ENCODE measurements at regions not wholly inside any gene's neighbourhood (a gene's known extent, or its start where the extent isn't known, plus 50 kb on each side); places are given as distances from the start of the nearest gene placed in this dataset.
A peak's percentile ranks its signal among the peaks of the same experiment; 100 is the strongest.

GRCh38 chr6:167731216-167731615, 95.5 kb upstream of the AFDN start:
- no peak for ATAC-seq (replicated peaks in 6 of 8)
- Histone ChIP-seq H3K4me1 (replicated peaks in 1 of 2) (peaks cover 4 to 8% of the 10 kb centered on the region in 2 donors), H3K4me3 (no peak overlapping the region), H3K27ac (no peak overlapping the region)
- in situ Hi-C loops (cut with MboI; ENCODE audit: low pct_unique_long_range_greater_than_20kb in 2 of 9, low sequenced_read_pairs in 9 of 9, unreplicated experiment in 9 of 9), result no loop called here
- WGBS, 10 experiments, result 23 to 100% (median 94%) methylated on average over 2 to 13 of the region's 19 CpGs; no CpG with 5 or more reads in 2 of the 10 experiments

DNA sequence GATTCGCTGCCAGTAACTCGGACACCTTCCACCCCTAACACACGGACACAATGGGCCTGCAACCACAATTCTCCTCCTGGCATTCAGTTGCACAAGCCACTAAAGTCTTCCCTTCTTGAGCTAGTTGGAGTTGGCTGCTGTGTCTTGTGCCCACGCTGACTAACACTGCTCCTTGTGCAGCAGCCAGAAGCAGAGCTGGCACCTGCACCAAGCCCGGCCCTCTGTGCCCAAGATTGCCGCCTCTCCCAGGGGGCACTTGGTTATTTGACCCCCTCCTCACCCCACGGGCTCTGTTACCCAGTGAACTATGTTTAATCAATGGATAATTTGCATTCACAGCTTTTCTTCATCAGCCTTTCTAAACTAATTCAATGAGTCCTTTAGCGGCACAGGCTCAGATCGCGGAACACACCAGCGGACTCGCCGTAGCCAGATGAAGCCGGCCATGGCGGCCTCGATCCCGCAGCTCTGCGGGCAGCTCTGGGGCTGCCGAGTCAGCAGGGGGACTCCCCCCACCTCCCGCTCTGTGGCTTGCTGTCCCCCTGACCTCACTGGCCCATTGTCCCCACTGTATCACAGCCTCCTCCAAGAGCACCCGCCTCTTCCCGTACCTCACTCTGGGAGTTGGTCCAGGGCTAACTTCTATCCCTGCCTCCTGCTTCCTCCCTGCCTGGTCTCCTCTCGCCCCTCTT, 94.8 kb upstream of the AFDN start:
- in situ Hi-C loops (cut with MboI; ENCODE audit: low pct_unique_long_range_greater_than_20kb in 2 of 9, low sequenced_read_pairs in 9 of 9, unreplicated experiment in 9 of 9), result no loop called here
- ATAC-seq (replicated peaks in 6 of 8), result peak in 2 of 8 experiments; percentile 15 to 19
- peaks cover 0 to 1% of the 10 kb centered on the region in 2 donors for H3K4me1 ChIP-seq (replicated peaks in 1 of 2)
- no peak overlapping the region for H3K27ac ChIP-seq
- 67 to 100% (median 100%) methylated on average over 1 to 7 of the region's 23 CpGs; no CpG with 5 or more reads in 2 of the 10 experiments for WGBS, 10 experiments
- no peak overlapping the region for H3K4me3 ChIP-seq

GRCh38 chr6:167733740-167734661, 92.7 kb upstream of the AFDN start:
- H3K4me3 ChIP-seq, result no peak overlapping the region
- peak in 4 of 8 experiments; percentile 36 to 89 (median 46) for ATAC-seq (replicated peaks in 6 of 8)
- H3K4me1 ChIP-seq (replicated peaks in 1 of 2), result no peaks in the 10 kb centered on the region
- 0 to 90% (median 55%) methylated on average over 1 to 11 of the region's 16 CpGs; no CpG with 5 or more reads in 2 of the 10 experiments for WGBS, 10 experiments
- in situ Hi-C loops (cut with MboI; ENCODE audit: low pct_unique_long_range_greater_than_20kb in 2 of 9, low sequenced_read_pairs in 9 of 9, unreplicated experiment in 9 of 9), result no loop called here
- no peak overlapping the region for H3K27ac ChIP-seq

GRCh38 chr6:167734662-167735083, 92.0 kb upstream of the AFDN start:
- Histone ChIP-seq H3K4me3 (no peak overlapping the region), H3K27ac (no peak overlapping the region), H3K4me1 (replicated peaks in 1 of 2) (no peaks in the 10 kb centered on the region)
- in situ Hi-C loops (cut with MboI; ENCODE audit: low pct_unique_long_range_greater_than_20kb in 2 of 9, low sequenced_read_pairs in 9 of 9, unreplicated experiment in 9 of 9), result no loop called here
- ATAC-seq (replicated peaks in 6 of 8), result no peak
- 21 to 100% (median 89%) methylated on average over 1 to 5 of the region's 6 CpGs; no CpG with 5 or more reads in 4 of the 10 experiments for WGBS, 10 experiments

DNA sequence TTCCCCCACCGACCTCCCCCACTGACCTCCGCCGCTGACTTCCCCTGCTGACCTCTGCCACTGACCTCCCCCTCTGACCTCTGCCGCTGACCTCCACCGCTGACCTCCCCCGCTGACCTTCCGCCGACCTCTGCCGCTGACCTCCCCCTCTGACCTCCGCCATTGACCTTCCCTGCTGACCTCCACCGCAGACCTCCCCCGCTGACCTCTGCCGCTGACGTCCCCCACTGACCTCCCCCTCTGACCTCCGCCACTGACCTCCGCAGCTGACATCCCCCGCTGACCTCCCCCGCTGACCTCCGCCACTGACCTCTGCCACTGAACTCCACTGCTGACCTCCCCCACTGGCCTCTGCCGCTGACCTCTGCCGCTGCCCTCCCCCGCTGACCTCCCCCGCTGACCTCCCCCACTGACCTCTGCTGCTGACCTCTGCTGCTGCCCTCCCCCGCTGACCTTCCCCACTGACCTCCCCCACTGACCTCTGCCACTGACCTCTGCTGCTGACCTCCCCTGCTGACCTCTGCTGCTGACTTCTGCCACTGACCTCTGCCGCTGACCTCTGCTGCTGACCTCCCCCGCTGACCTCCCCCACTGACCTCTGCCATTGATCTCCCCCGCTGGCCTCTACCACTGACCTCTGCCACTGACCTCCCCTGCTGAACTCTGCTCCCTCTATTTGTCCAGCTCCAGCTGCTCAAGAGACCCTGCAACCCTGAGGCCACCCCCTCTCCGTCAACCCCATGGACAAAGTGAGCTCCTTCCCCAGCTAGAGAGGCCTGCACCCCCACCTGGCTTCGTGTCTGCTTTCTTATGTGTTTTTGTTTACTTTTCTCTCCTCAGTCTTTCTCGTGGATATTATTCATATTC, 91.4 kb upstream of the AFDN start:
- WGBS, 10 experiments, result 0 to 67% (median 4%) methylated on average over 1 to 3 of the region's 30 CpGs; no CpG with 5 or more reads in 5 of the 10 experiments
- in situ Hi-C loops (cut with MboI; ENCODE audit: low pct_unique_long_range_greater_than_20kb in 2 of 9, low sequenced_read_pairs in 9 of 9, unreplicated experiment in 9 of 9), result no loop called here
- no peaks in the 10 kb centered on the region for H3K4me1 ChIP-seq (replicated peaks in 1 of 2)
- no peak overlapping the region for H3K27ac ChIP-seq
- no peak for ATAC-seq (replicated peaks in 6 of 8)
- no peak overlapping the region for H3K4me3 ChIP-seq

- WGBS, 10 experiments, result 14 to 89% (median 83%) methylated on average over 1 to 6 of the region's 6 CpGs; no CpG with 5 or more reads in 2 of the 10 experiments
- Histone ChIP-seq H3K4me3 (no peak overlapping the region), H3K27ac (no peak overlapping the region), H3K4me1 (replicated peaks in 1 of 2) (no peaks in the 10 kb centered on the region)
- in situ Hi-C loops (cut with MboI; ENCODE audit: low pct_unique_long_range_greater_than_20kb in 2 of 9, low sequenced_read_pairs in 9 of 9, unreplicated experiment in 9 of 9), result no loop called here
- ATAC-seq (replicated peaks in 6 of 8), result no peak
These were observed 90.8 kb upstream of the AFDN start for GRCh38 chr6:167735951-167736288.

DNA sequence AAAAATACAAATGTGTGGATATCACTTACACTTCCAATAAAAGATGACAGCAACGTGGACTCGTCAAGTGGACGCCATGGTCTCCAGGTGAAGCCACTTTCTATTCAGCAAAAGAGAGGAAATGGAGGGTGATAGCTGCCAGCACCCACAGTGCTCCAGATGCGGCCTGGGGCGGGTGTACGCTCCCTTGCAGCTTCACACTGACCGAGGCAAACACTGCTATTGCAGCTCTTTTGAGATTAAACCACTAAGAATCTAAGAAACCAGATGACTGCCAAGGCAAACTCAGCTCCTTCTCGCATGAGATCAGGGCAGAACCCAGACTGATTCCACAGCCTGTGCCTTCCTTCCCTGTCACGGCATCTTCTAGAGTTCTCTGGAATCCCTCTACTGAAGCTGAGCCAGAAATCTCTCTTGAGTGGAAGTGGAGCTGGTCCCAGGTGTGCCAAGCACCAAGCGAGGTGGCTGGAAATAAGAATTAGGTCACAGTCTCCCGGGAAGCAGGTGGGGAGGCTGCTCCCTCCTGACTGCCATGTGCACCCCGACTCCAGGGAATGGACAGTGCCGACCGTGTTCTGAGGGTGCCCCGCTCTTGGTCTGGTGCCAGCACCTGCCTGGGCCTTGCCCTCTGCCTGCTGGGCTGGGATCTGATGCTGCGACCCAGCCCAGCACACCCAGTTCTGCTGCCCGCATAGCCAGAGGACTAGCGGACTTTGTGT, 90.1 kb upstream of the AFDN start:
- ATAC-seq (replicated peaks in 6 of 8), result no peak
- Histone ChIP-seq H3K4me3 (no peak overlapping the region), H3K4me1 (replicated peaks in 1 of 2) (no peaks in the 10 kb centered on the region), H3K27ac (no peak overlapping the region)
- in situ Hi-C loops (cut with MboI; ENCODE audit: low pct_unique_long_range_greater_than_20kb in 2 of 9, low sequenced_read_pairs in 9 of 9, unreplicated experiment in 9 of 9), result no loop called here
- WGBS, 10 experiments, result 40 to 100% (median 84%) methylated on average over 2 to 12 of the region's 18 CpGs; no CpG with 5 or more reads in 2 of the 10 experiments

DNA sequence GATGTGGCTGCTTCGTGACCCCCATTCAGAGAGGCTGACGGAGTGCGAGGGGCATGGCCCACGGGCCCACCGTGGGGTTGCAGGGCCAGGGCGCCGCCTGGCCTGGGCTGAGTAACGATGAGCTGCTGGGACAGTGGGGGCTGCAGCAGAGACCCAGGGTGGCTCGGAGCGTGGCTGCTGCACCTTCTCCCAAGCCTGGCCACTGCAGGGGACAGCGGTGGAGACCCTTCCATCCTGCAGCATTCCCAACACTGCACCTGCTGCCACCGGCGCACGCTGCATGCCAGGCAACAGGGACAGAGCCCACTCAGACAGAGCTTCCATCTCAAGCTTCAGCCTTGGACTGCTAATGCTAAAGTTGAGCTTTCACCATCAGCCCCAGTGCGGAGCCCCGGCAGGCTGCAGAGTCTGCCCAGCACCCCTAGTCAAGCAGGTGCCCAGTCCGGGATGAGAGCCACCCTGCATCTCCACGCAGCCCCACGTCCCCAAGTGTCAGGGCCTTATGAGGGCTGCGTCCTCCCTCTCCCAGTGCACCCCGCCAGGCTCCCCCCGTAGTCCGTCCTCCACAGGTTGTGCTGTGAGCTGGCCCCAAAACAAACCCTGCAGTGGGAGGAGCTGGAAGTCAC, 89.4 kb upstream of the AFDN start:
- no peak for ATAC-seq (replicated peaks in 6 of 8)
- Histone ChIP-seq H3K27ac (no peak overlapping the region), H3K4me1 (replicated peaks in 1 of 2) (no peaks in the 10 kb centered on the region), H3K4me3 (no peak overlapping the region)
- 80 to 100% (median 96%) methylated on average over 1 to 5 of the region's 23 CpGs; no CpG with 5 or more reads in 5 of the 10 experiments for WGBS, 10 experiments
- in situ Hi-C loops (cut with MboI; ENCODE audit: low pct_unique_long_range_greater_than_20kb in 2 of 9, low sequenced_read_pairs in 9 of 9, unreplicated experiment in 9 of 9), result no loop called here

DNA sequence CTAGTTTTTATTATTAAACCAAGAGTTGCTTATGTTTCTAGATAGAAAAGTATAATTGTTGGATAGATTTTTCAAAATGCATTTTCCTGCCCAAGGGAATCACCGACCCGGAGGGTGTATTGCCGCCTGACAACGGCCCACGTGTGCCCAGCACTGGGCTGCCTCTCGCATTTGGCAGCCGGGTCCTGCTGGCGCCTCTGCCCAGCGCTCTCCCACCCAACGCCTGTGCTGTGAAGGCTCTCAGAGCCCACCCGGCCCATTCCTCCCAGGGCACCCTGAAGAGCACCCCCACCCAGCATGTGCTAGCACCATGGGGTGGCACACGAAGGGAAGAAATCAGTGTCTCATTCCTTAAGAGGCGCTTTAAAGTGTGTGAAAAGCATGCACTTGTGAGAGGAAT, 88.3 kb upstream of the AFDN start:
- in situ Hi-C loops (cut with MboI; ENCODE audit: low pct_unique_long_range_greater_than_20kb in 2 of 9, low sequenced_read_pairs in 9 of 9, unreplicated experiment in 9 of 9), result no loop called here
- no peak overlapping the region for H3K27ac ChIP-seq
- H3K4me1 ChIP-seq (replicated peaks in 1 of 2), result no peaks in the 10 kb centered on the region
- no peak overlapping the region for H3K4me3 ChIP-seq
- ATAC-seq (replicated peaks in 6 of 8), result no peak
- 40 to 100% (median 90%) methylated on average over 2 to 8 of the region's 13 CpGs; no CpG with 5 or more reads in 5 of the 10 experiments for WGBS, 10 experiments

DNA sequence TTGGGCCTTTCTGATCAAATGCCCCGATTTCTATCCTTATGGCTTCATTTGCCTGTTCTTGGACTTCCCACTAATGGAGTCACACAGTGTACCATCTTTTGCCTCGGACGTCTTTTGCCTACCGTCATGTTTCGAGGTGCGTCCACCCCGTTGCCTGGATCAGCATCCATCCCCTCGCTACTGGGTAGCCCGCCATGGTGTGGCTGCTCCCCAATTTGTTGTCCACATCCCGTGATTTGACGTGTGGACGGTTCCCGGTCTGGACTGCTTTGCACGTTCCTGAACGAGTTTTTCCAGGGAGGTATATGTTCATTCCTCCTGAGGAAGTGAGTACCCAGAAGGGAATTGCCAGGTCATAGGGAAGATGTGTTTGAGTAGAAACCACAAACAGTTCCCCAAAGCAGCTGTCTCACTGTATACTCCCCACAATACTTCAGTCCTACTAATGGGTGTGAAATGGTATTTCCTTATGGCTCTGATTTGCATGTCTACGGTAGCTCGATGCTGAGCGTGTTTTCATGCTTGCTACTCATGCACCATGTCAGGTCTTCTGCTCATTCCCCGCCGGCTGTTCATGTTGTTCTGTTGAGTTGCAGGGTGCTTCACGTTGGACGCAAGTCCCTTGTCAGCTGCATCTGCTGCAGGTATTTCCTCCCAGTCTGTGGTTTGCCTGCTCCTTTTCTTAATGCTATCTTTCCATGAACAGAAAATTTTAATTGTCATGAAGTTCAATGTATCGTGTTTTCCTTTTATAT, 86.8 kb upstream of the AFDN start:
- H3K4me3 ChIP-seq, result no peak overlapping the region
- H3K4me1 ChIP-seq (replicated peaks in 1 of 2), result no peaks in the 10 kb centered on the region
- ATAC-seq (replicated peaks in 6 of 8), result no peak
- H3K27ac ChIP-seq, result no peak overlapping the region
- 33 to 100% (median 94%) methylated on average over 1 to 16 of the region's 23 CpGs for WGBS, 10 experiments
- in situ Hi-C loops (cut with MboI; ENCODE audit: low pct_unique_long_range_greater_than_20kb in 2 of 9, low sequenced_read_pairs in 9 of 9, unreplicated experiment in 9 of 9), result no loop called here

GRCh38 chr6:167742719-167743303, 83.9 kb upstream of the AFDN start:
- in situ Hi-C loops (cut with MboI; ENCODE audit: low pct_unique_long_range_greater_than_20kb in 2 of 9, low sequenced_read_pairs in 9 of 9, unreplicated experiment in 9 of 9), result no loop called here
- Histone ChIP-seq H3K27ac (no peak overlapping the region), H3K4me1 (replicated peaks in 1 of 2) (peaks cover 2 to 7% of the 10 kb centered on the region in 2 donors), H3K4me3 (no peak overlapping the region)
- ATAC-seq (replicated peaks in 6 of 8), result no peak
